Ovary (tissue), 3 donors: ENCODE measurements at regions not wholly inside any gene's neighbourhood (a gene's known extent, or its start where the extent isn't known, plus 50 kb on each side); places are given as distances from the start of the nearest gene placed in this dataset.

ENCODE experiments used
- CTCF ChIP-seq, 3 donors: fragments of 450-650 bp in 2 of 3; fragments of 200-600 bp in 1 of 3; IDR thresholded peaks; one replicate each; pipeline versions ENCODE4 v1.5.1 to v1.8.0; 2016 to 2022; ENCODE audit warnings: antibody characterized with exemption in 3 of 3, mild to moderate bottlenecking in 1 of 3
- EP300 ChIP-seq: sonication (generic); formaldehyde crosslinking; IDR thresholded peaks from one replicate; pipeline ENCODE4 v1.6.1; 2017; ENCODE audit warnings: antibody characterized with exemption
- POLR2A ChIP-seq: fragments of 450-650 bp; IDR thresholded peaks from one replicate; pipeline ENCODE4 v1.6.1; 2017; ENCODE audit warnings: antibody characterized with exemption, mild to moderate bottlenecking, moderate library complexity
- donor health status: DM: no; HTN: no; CAD: no.

- TF ChIP-seq CTCF (IDR thresholded peaks at IDR 0.05) (no peak), POLR2A (no peak), EP300 (no peak)
Measured at GRCh38 chr9:90477535-90477934, 165.1 kb downstream of the DIRAS2 start.
